Activated CD4-positive, CD25-positive, alpha-beta regulatory T cell treated with anti-CD3 and anti-CD28 coated beads, Interleukin-2, amount 50 U/mL, for 24 hours (primary cell): ENCODE measurements at regions not wholly inside any gene's neighbourhood (a gene's known extent, or its start where the extent isn't known, plus 50 kb on each side); places are given as distances from the start of the nearest gene placed in this dataset.
"Not testable (repeated sequence)": the region's sequence is repeated elsewhere in the genome, so short reads cannot be mapped to it uniquely, and the experiment has no call there.

ENCODE experiments used
- ATAC-seq, 2 donors: fragments of 150-1000 bp; cut with Tn5 transposase; one replicate each; pipeline ENCODE4 v1.10.0; 2021; ENCODE audit warnings: mild to moderate bottlenecking in 1 of 2, moderate library complexity in 1 of 2

- not testable (repeated sequence) for ATAC-seq
Measured at GRCh38 chr21:28581311-28581731, 411.4 kb downstream of the LTN1 start.

GRCh38 chr21:28580585-28580984 is 412.1 kb downstream of the LTN1 start:
- ATAC-seq = no peak

- ATAC-seq = no peak
Measured at GRCh38 chr21:28579986-28580550, 412.6 kb downstream of the LTN1 start.

- ATAC-seq = no peak
Measured at GRCh38 chr21:28568692-28569091, 424.0 kb downstream of the LTN1 start.

GRCh38 chr21:28563933-28564332 is 428.7 kb downstream of the LTN1 start:
- not testable (repeated sequence) for ATAC-seq

- peak; percentile 13 to 36 for ATAC-seq
Measured at GRCh38 chr21:28561772-28562171, 430.9 kb downstream of the LTN1 start.

- no peak for ATAC-seq
Measured at GRCh38 chr21:28554660-28555475, 437.8 kb downstream of the LTN1 start.

- ATAC-seq = no peak
Measured at GRCh38 chr21:28550057-28550825, 442.4 kb downstream of the LTN1 start.

GRCh38 chr21:28548291-28548690 is 444.4 kb downstream of the LTN1 start:
- ATAC-seq = no peak

- no peak for ATAC-seq
Measured at GRCh38 chr21:28547766-28548165, 444.9 kb downstream of the LTN1 start.

GRCh38 chr21:28543975-28544374 is 448.7 kb downstream of the LTN1 start:
- ATAC-seq = no peak

GRCh38 chr21:28541371-28542112 is 451.1 kb downstream of the LTN1 start:
- no peak for ATAC-seq

GRCh38 chr21:28540514-28540913 is 452.2 kb downstream of the LTN1 start:
- ATAC-seq = no peak

GRCh38 chr21:28539623-28539988 is 453.1 kb downstream of the LTN1 start:
- no peak for ATAC-seq

- no peak for ATAC-seq
Measured at GRCh38 chr21:28538987-28539622, 453.6 kb downstream of the LTN1 start.

GRCh38 chr21:28537371-28538079 is 455.2 kb downstream of the LTN1 start:
- ATAC-seq = no peak

- ATAC-seq = no peak
Measured at GRCh38 chr21:28532446-28532845, 460.2 kb downstream of the LTN1 start.

GRCh38 chr21:28523367-28523766 is 469.3 kb downstream of the LTN1 start:
- ATAC-seq = no peak

GRCh38 chr21:28522014-28522799 is 470.5 kb downstream of the LTN1 start:
- ATAC-seq = no peak

- no peak for ATAC-seq
Measured at GRCh38 chr21:28518630-28519029, 474.0 kb downstream of the LTN1 start.
